WTC11 (cell line): ENCODE measurements at regions not wholly inside any gene's neighbourhood (a gene's known extent, or its start where the extent isn't known, plus 50 kb on each side); places are given as distances from the start of the nearest gene placed in this dataset.

Experiments used
- ATAC-seq: fragments of 200-7000 bp; cut with Tn5 transposase; 2 replicates; pipeline ENCODE4 v1.10.0; 2021; ENCODE audit warnings: mild to moderate bottlenecking, moderate library complexity
- CTCF ChIA-PET: fragments of 300-600 bp; sonication (Branson Sonifier 250); formaldehyde crosslinking; loops from one replicate; lab custom pipeline; 2021; ENCODE audit warnings: antibody characterized with exemption; lab: Charles Lee
- POLR2A ChIA-PET: fragments of 350-600 bp; sonication (Branson Sonifier 250); formaldehyde crosslinking; loops from one replicate; lab custom pipeline; 2021; ENCODE audit warnings: antibody characterized with exemption; lab: Charles Lee
- DNase-seq: peaks from one replicate; pipeline ENCODE4 v3.0.0; 2021; ENCODE audit warnings: low spot score
- H3K27ac Mint-ChIP-seq: 2 replicates; pipeline ENCODE4 v1.8.0; 2021; ENCODE audit warnings: mixed read lengths
- H3K27me3 Mint-ChIP-seq: 2 replicates; pipeline ENCODE4 v1.8.0; 2021; ENCODE audit warnings: low read depth, mild to moderate bottlenecking, moderate library complexity, mixed read lengths
- H3K36me3 Mint-ChIP-seq: 2 replicates; pipeline ENCODE4 v1.8.0; 2021; ENCODE audit warnings: mixed read lengths
- H3K4me1 Mint-ChIP-seq: 2 replicates; pipeline ENCODE4 v1.8.0; 2022; ENCODE audit warnings: mixed read lengths
- H3K4me3 Mint-ChIP-seq: 2 replicates; pipeline ENCODE4 v1.8.0; 2021; ENCODE audit warnings: mild to moderate bottlenecking, moderate library complexity, mixed read lengths
- H3K9me3 Mint-ChIP-seq: 2 replicates; pipeline ENCODE4 v1.8.0; 2021; ENCODE audit warnings: mixed read lengths
- CREM ChIP-seq: sonication (generic); formaldehyde crosslinking; IDR thresholded peaks from 2 replicates; pipeline ENCODE4 v1.8.1; 2022; ENCODE audit warnings: mild to moderate bottlenecking, missing genetic modification reagents, moderate library complexity
- FOXJ3 ChIP-seq: sonication (generic); formaldehyde crosslinking; IDR thresholded peaks from 2 replicates; pipeline ENCODE4 v1.9.0; 2021; ENCODE audit warnings: missing genetic modification reagents, mild to moderate bottlenecking, borderline replicate concordance
- GRHL2 ChIP-seq: fragments of 250-450 bp; sonication (Bioruptor Pico); IDR thresholded peaks from 2 replicates; pipeline ENCODE4 v1.8.0; 2022; ENCODE audit warnings: mild to moderate bottlenecking, moderate library complexity; ENCODE audit not compliant: insufficient replicate concordance, severe bottlenecking
- JUN ChIP-seq: sonication (generic); formaldehyde crosslinking; IDR thresholded peaks from 2 replicates; pipeline ENCODE4 v1.8.0; 2023; ENCODE audit warnings: mild to moderate bottlenecking, missing genetic modification reagents
- KAT7 ChIP-seq: sonication (generic); formaldehyde crosslinking; IDR thresholded peaks from 2 replicates; pipeline ENCODE4 v1.8.1; 2023; ENCODE audit warnings: missing genetic modification reagents, mild to moderate bottlenecking, borderline replicate concordance
- NR1H2 ChIP-seq: sonication (generic); formaldehyde crosslinking; IDR thresholded peaks from 2 replicates; pipeline ENCODE4 v1.9.0; 2021; ENCODE audit warnings: mild to moderate bottlenecking, moderate library complexity, missing genetic modification reagents
- NR3C1 ChIP-seq: sonication (generic); formaldehyde crosslinking; conservative IDR thresholded peaks from 2 replicates; pipeline ENCODE4 v1.8.1; 2023; ENCODE audit warnings: low read depth, mild to moderate bottlenecking, missing genetic modification reagents
- ZNF232 ChIP-seq: sonication (generic); formaldehyde crosslinking; IDR thresholded peaks from 2 replicates; pipeline ENCODE4 v1.8.0; 2022; ENCODE audit warnings: mild to moderate bottlenecking, missing genetic modification reagents
- TF ChIP-seq, protein P1 (sequence below): sonication (generic); formaldehyde crosslinking; IDR thresholded peaks from 2 replicates; pipeline ENCODE4 v1.8.0; 2023; ENCODE audit warnings: missing genetic modification reagents, mild to moderate bottlenecking, borderline replicate concordance
- TF ChIP-seq, protein P2 (sequence below): sonication (generic); formaldehyde crosslinking; IDR thresholded peaks from 2 replicates; pipeline ENCODE4 v1.8.1; 2023; ENCODE audit warnings: mild to moderate bottlenecking, missing genetic modification reagents, moderate library complexity
- TF ChIP-seq, protein P3 (sequence below): sonication (generic); formaldehyde crosslinking; IDR thresholded peaks from 2 replicates; pipeline ENCODE4 v1.8.1; 2022; ENCODE audit warnings: mild to moderate bottlenecking, missing genetic modification reagents, moderate library complexity, borderline replicate concordance
- TF ChIP-seq, protein P4 (sequence below): sonication (generic); formaldehyde crosslinking; IDR thresholded peaks from 2 replicates; pipeline ENCODE4 v1.8.1; 2023; ENCODE audit warnings: mild to moderate bottlenecking, missing genetic modification reagents
- TF ChIP-seq, protein P5 (sequence below): sonication (generic); formaldehyde crosslinking; conservative IDR thresholded peaks from 2 replicates; pipeline ENCODE4 v1.8.1; 2023; ENCODE audit warnings: mild to moderate bottlenecking, low read depth, missing genetic modification reagents, moderate library complexity
- TF ChIP-seq, protein P6 (sequence below): fragments of 250-450 bp; sonication (Bioruptor Pico); IDR thresholded peaks from 2 replicates; pipeline ENCODE4 v1.9.0; 2021; ENCODE audit warnings: moderate library complexity, mild to moderate bottlenecking, inconsistent platforms, borderline replicate concordance
- TF ChIP-seq, protein P7 (sequence below): sonication (generic); formaldehyde crosslinking; IDR thresholded peaks from 2 replicates; pipeline ENCODE4 v1.8.0; 2023; ENCODE audit warnings: mild to moderate bottlenecking, missing genetic modification reagents

DNA sequence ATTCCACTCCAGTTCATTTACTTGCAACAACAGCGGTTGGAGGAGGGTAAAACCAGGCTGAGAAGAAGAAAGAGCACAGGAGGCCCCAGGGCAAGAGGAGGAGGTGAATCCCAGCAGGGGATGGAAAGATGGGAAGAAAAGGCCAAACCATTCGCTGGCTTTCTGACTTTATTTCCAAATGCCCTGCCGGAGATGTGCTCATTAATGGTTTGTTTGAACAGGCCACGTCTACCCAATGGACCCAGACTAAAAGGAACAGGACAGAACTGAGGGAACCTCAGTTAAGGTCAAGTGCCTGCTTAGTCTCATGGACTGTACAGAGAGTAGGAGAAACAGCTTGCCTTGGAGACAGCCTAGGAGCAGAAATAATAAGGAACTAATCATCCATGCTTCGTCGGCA is 121.6 kb upstream of the NDUFV2 start:
- TF ChIP-seq KAT7 (CRISPR knock-in tag) = no peak
- TF ChIP-seq, protein P1, sequence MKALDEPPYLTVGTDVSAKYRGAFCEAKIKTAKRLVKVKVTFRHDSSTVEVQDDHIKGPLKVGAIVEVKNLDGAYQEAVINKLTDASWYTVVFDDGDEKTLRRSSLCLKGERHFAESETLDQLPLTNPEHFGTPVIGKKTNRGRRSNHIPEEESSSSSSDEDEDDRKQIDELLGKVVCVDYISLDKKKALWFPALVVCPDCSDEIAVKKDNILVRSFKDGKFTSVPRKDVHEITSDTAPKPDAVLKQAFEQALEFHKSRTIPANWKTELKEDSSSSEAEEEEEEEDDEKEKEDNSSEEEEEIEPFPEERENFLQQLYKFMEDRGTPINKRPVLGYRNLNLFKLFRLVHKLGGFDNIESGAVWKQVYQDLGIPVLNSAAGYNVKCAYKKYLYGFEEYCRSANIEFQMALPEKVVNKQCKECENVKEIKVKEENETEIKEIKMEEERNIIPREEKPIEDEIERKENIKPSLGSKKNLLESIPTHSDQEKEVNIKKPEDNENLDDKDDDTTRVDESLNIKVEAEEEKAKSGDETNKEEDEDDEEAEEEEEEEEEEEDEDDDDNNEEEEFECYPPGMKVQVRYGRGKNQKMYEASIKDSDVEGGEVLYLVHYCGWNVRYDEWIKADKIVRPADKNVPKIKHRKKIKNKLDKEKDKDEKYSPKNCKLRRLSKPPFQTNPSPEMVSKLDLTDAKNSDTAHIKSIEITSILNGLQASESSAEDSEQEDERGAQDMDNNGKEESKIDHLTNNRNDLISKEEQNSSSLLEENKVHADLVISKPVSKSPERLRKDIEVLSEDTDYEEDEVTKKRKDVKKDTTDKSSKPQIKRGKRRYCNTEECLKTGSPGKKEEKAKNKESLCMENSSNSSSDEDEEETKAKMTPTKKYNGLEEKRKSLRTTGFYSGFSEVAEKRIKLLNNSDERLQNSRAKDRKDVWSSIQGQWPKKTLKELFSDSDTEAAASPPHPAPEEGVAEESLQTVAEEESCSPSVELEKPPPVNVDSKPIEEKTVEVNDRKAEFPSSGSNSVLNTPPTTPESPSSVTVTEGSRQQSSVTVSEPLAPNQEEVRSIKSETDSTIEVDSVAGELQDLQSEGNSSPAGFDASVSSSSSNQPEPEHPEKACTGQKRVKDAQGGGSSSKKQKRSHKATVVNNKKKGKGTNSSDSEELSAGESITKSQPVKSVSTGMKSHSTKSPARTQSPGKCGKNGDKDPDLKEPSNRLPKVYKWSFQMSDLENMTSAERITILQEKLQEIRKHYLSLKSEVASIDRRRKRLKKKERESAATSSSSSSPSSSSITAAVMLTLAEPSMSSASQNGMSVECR (CRISPR knock-in tag) = no peak
- TF ChIP-seq, protein P2, sequence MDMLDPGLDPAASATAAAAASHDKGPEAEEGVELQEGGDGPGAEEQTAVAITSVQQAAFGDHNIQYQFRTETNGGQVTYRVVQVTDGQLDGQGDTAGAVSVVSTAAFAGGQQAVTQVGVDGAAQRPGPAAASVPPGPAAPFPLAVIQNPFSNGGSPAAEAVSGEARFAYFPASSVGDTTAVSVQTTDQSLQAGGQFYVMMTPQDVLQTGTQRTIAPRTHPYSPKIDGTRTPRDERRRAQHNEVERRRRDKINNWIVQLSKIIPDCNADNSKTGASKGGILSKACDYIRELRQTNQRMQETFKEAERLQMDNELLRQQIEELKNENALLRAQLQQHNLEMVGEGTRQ = no peak
- TF ChIP-seq CREM = no peak
- TF ChIP-seq, protein P3, sequence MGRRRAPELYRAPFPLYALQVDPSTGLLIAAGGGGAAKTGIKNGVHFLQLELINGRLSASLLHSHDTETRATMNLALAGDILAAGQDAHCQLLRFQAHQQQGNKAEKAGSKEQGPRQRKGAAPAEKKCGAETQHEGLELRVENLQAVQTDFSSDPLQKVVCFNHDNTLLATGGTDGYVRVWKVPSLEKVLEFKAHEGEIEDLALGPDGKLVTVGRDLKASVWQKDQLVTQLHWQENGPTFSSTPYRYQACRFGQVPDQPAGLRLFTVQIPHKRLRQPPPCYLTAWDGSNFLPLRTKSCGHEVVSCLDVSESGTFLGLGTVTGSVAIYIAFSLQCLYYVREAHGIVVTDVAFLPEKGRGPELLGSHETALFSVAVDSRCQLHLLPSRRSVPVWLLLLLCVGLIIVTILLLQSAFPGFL (CRISPR knock-in tag) = no peak
- no peak for TF ChIP-seq GRHL2 (CRISPR knock-in tag)
- TF ChIP-seq, protein P4, sequence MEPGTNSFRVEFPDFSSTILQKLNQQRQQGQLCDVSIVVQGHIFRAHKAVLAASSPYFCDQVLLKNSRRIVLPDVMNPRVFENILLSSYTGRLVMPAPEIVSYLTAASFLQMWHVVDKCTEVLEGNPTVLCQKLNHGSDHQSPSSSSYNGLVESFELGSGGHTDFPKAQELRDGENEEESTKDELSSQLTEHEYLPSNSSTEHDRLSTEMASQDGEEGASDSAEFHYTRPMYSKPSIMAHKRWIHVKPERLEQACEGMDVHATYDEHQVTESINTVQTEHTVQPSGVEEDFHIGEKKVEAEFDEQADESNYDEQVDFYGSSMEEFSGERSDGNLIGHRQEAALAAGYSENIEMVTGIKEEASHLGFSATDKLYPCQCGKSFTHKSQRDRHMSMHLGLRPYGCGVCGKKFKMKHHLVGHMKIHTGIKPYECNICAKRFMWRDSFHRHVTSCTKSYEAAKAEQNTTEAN (CRISPR knock-in tag) = no peak
- TF ChIP-seq, protein P5, sequence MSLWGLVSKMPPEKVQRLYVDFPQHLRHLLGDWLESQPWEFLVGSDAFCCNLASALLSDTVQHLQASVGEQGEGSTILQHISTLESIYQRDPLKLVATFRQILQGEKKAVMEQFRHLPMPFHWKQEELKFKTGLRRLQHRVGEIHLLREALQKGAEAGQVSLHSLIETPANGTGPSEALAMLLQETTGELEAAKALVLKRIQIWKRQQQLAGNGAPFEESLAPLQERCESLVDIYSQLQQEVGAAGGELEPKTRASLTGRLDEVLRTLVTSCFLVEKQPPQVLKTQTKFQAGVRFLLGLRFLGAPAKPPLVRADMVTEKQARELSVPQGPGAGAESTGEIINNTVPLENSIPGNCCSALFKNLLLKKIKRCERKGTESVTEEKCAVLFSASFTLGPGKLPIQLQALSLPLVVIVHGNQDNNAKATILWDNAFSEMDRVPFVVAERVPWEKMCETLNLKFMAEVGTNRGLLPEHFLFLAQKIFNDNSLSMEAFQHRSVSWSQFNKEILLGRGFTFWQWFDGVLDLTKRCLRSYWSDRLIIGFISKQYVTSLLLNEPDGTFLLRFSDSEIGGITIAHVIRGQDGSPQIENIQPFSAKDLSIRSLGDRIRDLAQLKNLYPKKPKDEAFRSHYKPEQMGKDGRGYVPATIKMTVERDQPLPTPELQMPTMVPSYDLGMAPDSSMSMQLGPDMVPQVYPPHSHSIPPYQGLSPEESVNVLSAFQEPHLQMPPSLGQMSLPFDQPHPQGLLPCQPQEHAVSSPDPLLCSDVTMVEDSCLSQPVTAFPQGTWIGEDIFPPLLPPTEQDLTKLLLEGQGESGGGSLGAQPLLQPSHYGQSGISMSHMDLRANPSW (CRISPR knock-in tag) = no peak
- no peak for TF ChIP-seq NR3C1 (CRISPR knock-in tag)
- no peak for TF ChIP-seq FOXJ3
- TF ChIP-seq, protein P6, sequence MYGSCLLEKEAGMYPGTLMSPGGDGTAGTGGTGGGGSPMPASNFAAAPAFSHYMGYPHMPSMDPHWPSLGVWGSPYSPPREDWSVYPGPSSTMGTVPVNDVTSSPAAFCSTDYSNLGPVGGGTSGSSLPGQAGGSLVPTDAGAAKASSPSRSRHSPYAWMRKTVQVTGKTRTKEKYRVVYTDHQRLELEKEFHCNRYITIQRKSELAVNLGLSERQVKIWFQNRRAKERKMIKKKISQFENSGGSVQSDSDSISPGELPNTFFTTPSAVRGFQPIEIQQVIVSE (CRISPR knock-in tag) = no peak
- TF ChIP-seq NR1H2 (CRISPR knock-in tag) = no peak
- no peak for TF ChIP-seq ZNF232
- TF ChIP-seq, protein P7, sequence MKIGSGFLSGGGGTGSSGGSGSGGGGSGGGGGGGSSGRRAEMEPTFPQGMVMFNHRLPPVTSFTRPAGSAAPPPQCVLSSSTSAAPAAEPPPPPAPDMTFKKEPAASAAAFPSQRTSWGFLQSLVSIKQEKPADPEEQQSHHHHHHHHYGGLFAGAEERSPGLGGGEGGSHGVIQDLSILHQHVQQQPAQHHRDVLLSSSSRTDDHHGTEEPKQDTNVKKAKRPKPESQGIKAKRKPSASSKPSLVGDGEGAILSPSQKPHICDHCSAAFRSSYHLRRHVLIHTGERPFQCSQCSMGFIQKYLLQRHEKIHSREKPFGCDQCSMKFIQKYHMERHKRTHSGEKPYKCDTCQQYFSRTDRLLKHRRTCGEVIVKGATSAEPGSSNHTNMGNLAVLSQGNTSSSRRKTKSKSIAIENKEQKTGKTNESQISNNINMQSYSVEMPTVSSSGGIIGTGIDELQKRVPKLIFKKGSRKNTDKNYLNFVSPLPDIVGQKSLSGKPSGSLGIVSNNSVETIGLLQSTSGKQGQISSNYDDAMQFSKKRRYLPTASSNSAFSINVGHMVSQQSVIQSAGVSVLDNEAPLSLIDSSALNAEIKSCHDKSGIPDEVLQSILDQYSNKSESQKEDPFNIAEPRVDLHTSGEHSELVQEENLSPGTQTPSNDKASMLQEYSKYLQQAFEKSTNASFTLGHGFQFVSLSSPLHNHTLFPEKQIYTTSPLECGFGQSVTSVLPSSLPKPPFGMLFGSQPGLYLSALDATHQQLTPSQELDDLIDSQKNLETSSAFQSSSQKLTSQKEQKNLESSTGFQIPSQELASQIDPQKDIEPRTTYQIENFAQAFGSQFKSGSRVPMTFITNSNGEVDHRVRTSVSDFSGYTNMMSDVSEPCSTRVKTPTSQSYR (CRISPR knock-in tag) = no peak
- TF ChIP-seq JUN (CRISPR knock-in tag) = no peak
- H3K4me1 Mint-ChIP-seq = peaks cover 55% of the 10 kb centered on the region
- ATAC-seq = no peak
- POLR2A ChIA-PET = no interaction called here
- H3K9me3 Mint-ChIP-seq = peaks cover 8% of the 10 kb centered on the region
- no peak for DNase-seq
- H3K27ac Mint-ChIP-seq = no peak overlapping the region
- H3K36me3 Mint-ChIP-seq = peaks cover 4% of the 10 kb centered on the region; the same call in 1 of the 2 replicates
- CTCF ChIA-PET = interaction anchor here (0.8 kb wide), 1 partner anchor 277 kb away, joined by 3 read pairs; no protein-coding TSS in a partner anchor
- no peak overlapping the region for H3K4me3 Mint-ChIP-seq
- no peaks in the 10 kb centered on the region; the same call in 1 of the 2 replicates for H3K27me3 Mint-ChIP-seq
